Fibroblast of mammary gland (primary cell): ENCODE measurements at regions not wholly inside any gene's neighbourhood (a gene's known extent, or its start where the extent isn't known, plus 50 kb on each side); places are given as distances from the start of the nearest gene placed in this dataset.

Source experiments
- DNase-seq: peaks from one replicate; pipeline ENCODE4 v3.0.0-alpha.2; 2010; ENCODE audit warnings: low read depth
- H3K4me3 ChIP-seq: 2 replicates; pipeline ENCODE4 v1.5.1; 2011; ENCODE audit warnings: low read depth, mild to moderate bottlenecking, low read length, moderate library complexity; ENCODE audit not compliant: control insufficient read depth
- CTCF ChIP-seq: conservative IDR thresholded peaks from 2 replicates; pipeline ENCODE4 v1.5.1; 2011; ENCODE audit warnings: low read depth, low read length, inconsistent platforms; ENCODE audit not compliant: control insufficient read depth, insufficient read depth

- no peak for TF ChIP-seq CTCF
- no peak overlapping the region for H3K4me3 ChIP-seq
- peak; percentile 53 for DNase-seq
Measured at GRCh38 chr13:87042946-87043345, 628.2 kb upstream of the SLITRK5 start.

GRCh38 chr13:87052731-87053130 lies 618.4 kb upstream of the SLITRK5 start:
- peak; percentile 74 for DNase-seq
- H3K4me3 ChIP-seq: no peak overlapping the region
- TF ChIP-seq CTCF: no peak

- DNase-seq: peak; percentile 15
- no peak for TF ChIP-seq CTCF
- no peak overlapping the region for H3K4me3 ChIP-seq
Measured at GRCh38 chr13:87057807-87058520, 613.2 kb upstream of the SLITRK5 start.

- DNase-seq: no peak
- no peak overlapping the region for H3K4me3 ChIP-seq
- TF ChIP-seq CTCF: no peak
Measured at GRCh38 chr13:87058786-87059329, 612.3 kb upstream of the SLITRK5 start.

- no peak for TF ChIP-seq CTCF
- no peak for DNase-seq
- no peak overlapping the region for H3K4me3 ChIP-seq
Measured at GRCh38 chr13:87078947-87079795, 592.0 kb upstream of the SLITRK5 start.

GRCh38 chr13:87080100-87080779 lies 590.9 kb upstream of the SLITRK5 start:
- TF ChIP-seq CTCF: no peak

More at GRCh38 chr13:87080100-87080779, 590.9 kb upstream of the SLITRK5 start:
- H3K4me3 ChIP-seq: no peak overlapping the region
- DNase-seq: no peak
